ENCODE measurements at regions not wholly inside any gene's neighbourhood (a gene's known extent, or its start where the extent isn't known, plus 50 kb on each side); places are given as distances from the start of the nearest gene placed in this dataset.
"Not testable (repeated sequence)": the region's sequence is repeated elsewhere in the genome, so short reads cannot be mapped to it uniquely, and the experiment has no call there.

- DNase-seq = no peak
These were observed 109.9 kb downstream of the TMEM182 start for GRCh38 chr2:102871707-102872106.

GRCh38 chr2:102872388-102872787, 110.6 kb downstream of the TMEM182 start:
- no peak for DNase-seq

GRCh38 chr2:102879513-102879912, 117.7 kb downstream of the TMEM182 start:
- DNase-seq = not testable (repeated sequence)

GRCh38 chr2:102880731-102881130, 118.9 kb downstream of the TMEM182 start:
- no peak for DNase-seq

- DNase-seq = no peak
These were observed 124.5 kb downstream of the TMEM182 start for GRCh38 chr2:102886216-102886893.

GRCh38 chr2:102888514-102888913, 126.7 kb downstream of the TMEM182 start:
- no peak for DNase-seq

- DNase-seq = no peak
These were observed 129.5 kb downstream of the TMEM182 start for GRCh38 chr2:102891296-102891695.

- DNase-seq = no peak
These were observed 131.0 kb downstream of the TMEM182 start for GRCh38 chr2:102892698-102893310.

GRCh38 chr2:102893870-102894269, 132.0 kb downstream of the TMEM182 start:
- DNase-seq = no peak

- DNase-seq = no peak
These were observed 133.5 kb downstream of the TMEM182 start for GRCh38 chr2:102895376-102895775.

GRCh38 chr2:102909240-102909639, 147.4 kb downstream of the TMEM182 start:
- not testable (repeated sequence) for DNase-seq

- DNase-seq = no peak
These were observed 148.9 kb downstream of the TMEM182 start for GRCh38 chr2:102910724-102911123.

GRCh38 chr2:102915128-102915527, 153.3 kb downstream of the TMEM182 start:
- DNase-seq = no peak

GRCh38 chr2:102922321-102922720, 160.5 kb downstream of the TMEM182 start:
- no peak for DNase-seq

GRCh38 chr2:102925003-102925402, 163.2 kb downstream of the TMEM182 start:
- no peak for DNase-seq

- DNase-seq = no peak
These were observed 166.0 kb downstream of the TMEM182 start for GRCh38 chr2:102927854-102928267.

- no peak for DNase-seq
These were observed 167.9 kb downstream of the TMEM182 start for GRCh38 chr2:102929721-102930120.

- no peak for DNase-seq
These were observed 170.7 kb downstream of the TMEM182 start for GRCh38 chr2:102932501-102932900.

GRCh38 chr2:102939207-102939606, 177.4 kb downstream of the TMEM182 start:
- DNase-seq = no peak

- no peak for DNase-seq
These were observed 178.9 kb downstream of the TMEM182 start for GRCh38 chr2:102940684-102941083.

GRCh38 chr2:102942107-102942506, 180.3 kb downstream of the TMEM182 start:
- DNase-seq = no peak

GRCh38 chr2:102943251-102943650, 181.4 kb downstream of the TMEM182 start:
- DNase-seq = no peak

- no peak for DNase-seq
These were observed 188.6 kb downstream of the TMEM182 start for GRCh38 chr2:102950371-102950946.

GRCh38 chr2:102951249-102951648, 189.4 kb downstream of the TMEM182 start:
- DNase-seq = no peak
